DND-41 (cell line): ENCODE measurements at regions not wholly inside any gene's neighbourhood (a gene's known extent, or its start where the extent isn't known, plus 50 kb on each side); places are given as distances from the start of the nearest gene placed in this dataset.

Source experiments
- EZH2 ChIP-seq: IDR thresholded peaks from 3 replicates; pipeline ENCODE4 v1.6.1; 2012; ENCODE audit warnings: borderline replicate concordance, low read depth, mild to moderate bottlenecking, moderate library complexity, low read length, inconsistent platforms; ENCODE audit not compliant: severe bottlenecking
- TF ChIP-seq, protein P1 (sequence below): IDR thresholded peaks from 2 replicates; pipeline ENCODE4 v1.5.1; 2012; ENCODE audit warnings: borderline replicate concordance, low read length, moderate library complexity, mild to moderate bottlenecking; ENCODE audit not compliant: poor library complexity, severe bottlenecking; ENCODE audit errors: extremely low read depth

DNA sequence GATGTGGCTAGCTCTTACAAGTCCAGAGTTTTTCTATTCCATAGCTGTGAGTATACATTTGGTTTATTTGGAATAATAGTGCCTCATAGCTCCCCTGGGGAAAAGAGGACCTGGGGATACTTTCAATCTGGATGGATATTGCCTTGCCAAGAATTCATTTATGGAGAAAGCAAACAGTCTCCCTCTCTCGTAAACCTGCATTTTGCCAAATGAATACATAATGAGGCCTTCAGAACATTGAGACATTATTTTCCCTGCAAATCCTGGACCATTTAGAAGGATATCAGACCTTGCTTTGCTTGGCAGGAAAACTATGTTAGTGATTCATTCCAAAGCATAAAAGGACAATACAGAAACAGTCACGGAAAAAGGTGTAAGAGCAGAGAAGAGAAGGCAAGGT lies 569.6 kb upstream of the BRINP1 start:
- TF ChIP-seq, protein P1, sequence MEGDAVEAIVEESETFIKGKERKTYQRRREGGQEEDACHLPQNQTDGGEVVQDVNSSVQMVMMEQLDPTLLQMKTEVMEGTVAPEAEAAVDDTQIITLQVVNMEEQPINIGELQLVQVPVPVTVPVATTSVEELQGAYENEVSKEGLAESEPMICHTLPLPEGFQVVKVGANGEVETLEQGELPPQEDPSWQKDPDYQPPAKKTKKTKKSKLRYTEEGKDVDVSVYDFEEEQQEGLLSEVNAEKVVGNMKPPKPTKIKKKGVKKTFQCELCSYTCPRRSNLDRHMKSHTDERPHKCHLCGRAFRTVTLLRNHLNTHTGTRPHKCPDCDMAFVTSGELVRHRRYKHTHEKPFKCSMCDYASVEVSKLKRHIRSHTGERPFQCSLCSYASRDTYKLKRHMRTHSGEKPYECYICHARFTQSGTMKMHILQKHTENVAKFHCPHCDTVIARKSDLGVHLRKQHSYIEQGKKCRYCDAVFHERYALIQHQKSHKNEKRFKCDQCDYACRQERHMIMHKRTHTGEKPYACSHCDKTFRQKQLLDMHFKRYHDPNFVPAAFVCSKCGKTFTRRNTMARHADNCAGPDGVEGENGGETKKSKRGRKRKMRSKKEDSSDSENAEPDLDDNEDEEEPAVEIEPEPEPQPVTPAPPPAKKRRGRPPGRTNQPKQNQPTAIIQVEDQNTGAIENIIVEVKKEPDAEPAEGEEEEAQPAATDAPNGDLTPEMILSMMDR = no peak
- no peak for TF ChIP-seq EZH2
